Ascending aorta (tissue), 2 donors: ENCODE measurements at regions not wholly inside any gene's neighbourhood (a gene's known extent, or its start where the extent isn't known, plus 50 kb on each side); places are given as distances from the start of the nearest gene placed in this dataset.

Experiments used
- DNase-seq, 2 donors: peaks; one replicate each; pipeline ENCODE4 v3.0.0-alpha.2; 2019; ENCODE audit warnings: low spot score in 2 of 2
- H3K27ac ChIP-seq, 2 donors: fragments of 200-600 bp; sonication (generic); one replicate each; pipeline ENCODE4 v1.5.1; 2016 to 2017; ENCODE audit warnings: mild to moderate bottlenecking in 1 of 2
- H3K27me3 ChIP-seq: fragments of 200-600 bp; sonication (generic); one replicate; pipeline ENCODE4 v1.5.1; 2017
- H3K36me3 ChIP-seq, 2 donors: fragments of 200-600 bp; sonication (generic); one replicate each; pipeline ENCODE4 v1.5.1; 2016
- H3K4me1 ChIP-seq, 2 donors: fragments of 200-600 bp; sonication (generic); one replicate each; pipeline ENCODE4 v1.5.1; 2016 to 2017; ENCODE audit warnings: mild to moderate bottlenecking in 1 of 2
- H3K4me3 ChIP-seq, 2 donors: fragments of 200-600 bp; sonication (generic); one replicate each; pipeline ENCODE4 v1.5.1; 2016 to 2017; ENCODE audit warnings: mild to moderate bottlenecking in 1 of 2
- H3K9me3 ChIP-seq, 2 donors: fragments of 200-600 bp; sonication (generic); one replicate each; pipeline ENCODE4 v1.5.1; 2016
- intact Hi-C: fragments of 100-400 bp; cut with DNase I; formaldehyde crosslinking; loops from one replicate; pipeline ENCODE4 v1.15.1; 2023
- TF ChIP-seq, protein P1 (sequence below), 3 experiments: fragments of 200-600 bp in 2 of 3; fragments of 450-650 bp in 1 of 3; sonication (generic) in 2 of 3; IDR thresholded peaks; one replicate each; pipeline ENCODE4 v1.5.1; 2016 to 2019; ENCODE audit warnings: antibody characterized with exemption in 3 of 3, mild to moderate bottlenecking in 1 of 3, moderate library complexity in 1 of 3

DNA sequence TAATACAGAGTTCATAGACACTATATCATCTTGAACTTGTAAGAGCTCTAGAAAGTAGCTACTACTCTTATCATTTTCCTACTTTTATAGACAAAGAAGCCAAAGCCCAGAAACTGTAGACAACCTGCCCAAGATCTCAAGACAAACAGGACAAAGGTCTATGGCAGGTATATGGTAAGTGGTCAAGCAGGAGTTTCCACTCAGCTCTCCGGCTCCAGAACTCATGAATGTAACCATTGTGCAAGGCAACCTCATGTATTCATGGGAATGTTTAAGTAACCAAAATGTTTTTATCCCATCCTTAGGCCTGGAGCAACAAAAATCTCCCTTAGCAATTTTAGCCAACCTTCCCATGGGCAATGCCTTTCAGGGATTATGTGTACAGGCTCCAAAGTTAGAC lies 163.4 kb upstream of the PUM3 start:
- no peak overlapping the region for H3K27ac ChIP-seq
- DNase-seq = no peak
- TF ChIP-seq, protein P1, sequence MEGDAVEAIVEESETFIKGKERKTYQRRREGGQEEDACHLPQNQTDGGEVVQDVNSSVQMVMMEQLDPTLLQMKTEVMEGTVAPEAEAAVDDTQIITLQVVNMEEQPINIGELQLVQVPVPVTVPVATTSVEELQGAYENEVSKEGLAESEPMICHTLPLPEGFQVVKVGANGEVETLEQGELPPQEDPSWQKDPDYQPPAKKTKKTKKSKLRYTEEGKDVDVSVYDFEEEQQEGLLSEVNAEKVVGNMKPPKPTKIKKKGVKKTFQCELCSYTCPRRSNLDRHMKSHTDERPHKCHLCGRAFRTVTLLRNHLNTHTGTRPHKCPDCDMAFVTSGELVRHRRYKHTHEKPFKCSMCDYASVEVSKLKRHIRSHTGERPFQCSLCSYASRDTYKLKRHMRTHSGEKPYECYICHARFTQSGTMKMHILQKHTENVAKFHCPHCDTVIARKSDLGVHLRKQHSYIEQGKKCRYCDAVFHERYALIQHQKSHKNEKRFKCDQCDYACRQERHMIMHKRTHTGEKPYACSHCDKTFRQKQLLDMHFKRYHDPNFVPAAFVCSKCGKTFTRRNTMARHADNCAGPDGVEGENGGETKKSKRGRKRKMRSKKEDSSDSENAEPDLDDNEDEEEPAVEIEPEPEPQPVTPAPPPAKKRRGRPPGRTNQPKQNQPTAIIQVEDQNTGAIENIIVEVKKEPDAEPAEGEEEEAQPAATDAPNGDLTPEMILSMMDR (IDR thresholded peaks at IDR 0.05) = no peak
- H3K4me3 ChIP-seq = no peak overlapping the region
- H3K27me3 ChIP-seq = no peaks in the 10 kb centered on the region
- no peaks in the 10 kb centered on the region for H3K36me3 ChIP-seq
- intact Hi-C loops = no loop called here
- H3K9me3 ChIP-seq = no peaks in the 10 kb centered on the region
- H3K4me1 ChIP-seq = no peaks in the 10 kb centered on the region

DNA sequence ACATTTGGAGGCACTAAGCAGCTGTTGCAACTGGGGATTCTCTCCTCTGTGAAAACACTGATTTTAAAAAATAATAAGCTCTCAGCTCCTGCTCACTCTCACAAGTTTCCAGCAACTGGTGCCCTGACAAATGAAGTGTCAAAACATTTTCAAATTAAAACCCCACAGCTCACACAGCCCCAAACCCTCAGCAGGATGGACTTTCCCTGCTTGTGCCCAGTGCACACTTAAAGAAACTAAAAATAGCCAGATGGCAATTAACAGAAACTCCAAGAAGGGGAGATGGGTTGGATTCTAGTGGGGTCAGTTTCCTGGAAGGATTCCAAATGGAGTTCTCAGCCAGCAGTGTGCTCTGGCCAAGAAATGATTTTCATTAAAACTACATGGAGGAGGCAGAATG lies 163.0 kb upstream of the PUM3 start:
- Histone ChIP-seq H3K36me3 (no peaks in the 10 kb centered on the region), H3K4me1 (no peaks in the 10 kb centered on the region), H3K9me3 (no peaks in the 10 kb centered on the region), H3K4me3 (no peak overlapping the region), H3K27me3 (no peaks in the 10 kb centered on the region), H3K27ac (no peak overlapping the region)
- TF ChIP-seq, protein P1 (IDR thresholded peaks at IDR 0.05) = no peak
- intact Hi-C loops = no loop called here
- DNase-seq = no peak

DNA sequence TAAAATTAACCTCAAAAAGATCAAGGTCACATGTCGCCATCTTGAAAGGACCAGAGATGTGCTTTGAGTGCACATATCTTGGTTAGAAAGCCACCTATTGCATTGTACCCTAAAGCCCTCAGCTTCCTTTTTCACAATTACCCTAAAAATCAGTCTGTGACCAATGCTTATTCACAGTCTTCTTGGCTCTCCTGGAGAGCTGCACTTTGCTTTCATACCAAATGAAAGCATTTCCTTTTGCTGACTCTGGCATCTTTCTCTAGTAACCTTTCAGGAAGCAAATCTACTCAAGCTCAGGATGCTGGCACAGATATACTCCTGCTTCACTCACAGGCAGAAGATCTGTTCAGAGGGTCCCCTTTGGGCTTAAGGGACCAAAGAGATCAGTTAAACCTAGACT lies 160.7 kb upstream of the PUM3 start:
- intact Hi-C loops = no loop called here
- H3K4me1 ChIP-seq = no peaks in the 10 kb centered on the region

DNA sequence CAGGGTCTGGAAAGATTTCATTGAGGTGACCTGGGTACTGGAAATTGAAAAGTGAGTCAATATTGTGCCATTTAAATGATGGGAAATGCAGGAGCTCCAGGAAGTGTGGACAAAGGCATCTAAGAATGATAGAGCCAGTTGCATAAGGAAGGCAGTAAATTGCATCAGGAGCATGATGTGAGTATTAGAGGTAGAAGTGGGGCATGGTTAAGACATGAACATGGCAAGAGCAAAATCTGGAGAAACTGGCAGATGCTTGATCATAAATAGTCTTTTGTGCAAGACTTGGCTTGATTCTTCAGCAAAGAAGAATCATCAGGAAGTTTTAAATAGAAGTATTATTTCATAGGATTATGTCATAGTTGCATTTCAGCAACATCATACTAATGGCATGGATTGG lies 157.4 kb upstream of the PUM3 start:
- TF ChIP-seq, protein P1 (IDR thresholded peaks at IDR 0.05) = no peak
- no peaks in the 10 kb centered on the region for H3K36me3 ChIP-seq
- H3K9me3 ChIP-seq = no peaks in the 10 kb centered on the region
- H3K4me1 ChIP-seq = no peaks in the 10 kb centered on the region
- no peak overlapping the region for H3K27ac ChIP-seq
- no peak overlapping the region for H3K4me3 ChIP-seq
- intact Hi-C loops = no loop called here
- no peak for DNase-seq
- H3K27me3 ChIP-seq = no peaks in the 10 kb centered on the region

More for the DNA sequence above, 160.7 kb upstream of the PUM3 start:
- Histone ChIP-seq H3K4me3 (no peak overlapping the region), H3K27ac (no peak overlapping the region), H3K36me3 (no peaks in the 10 kb centered on the region), H3K9me3 (no peaks in the 10 kb centered on the region), H3K27me3 (no peaks in the 10 kb centered on the region)
- no peak for DNase-seq
- TF ChIP-seq, protein P1 (IDR thresholded peaks at IDR 0.05) = no peak

DNA sequence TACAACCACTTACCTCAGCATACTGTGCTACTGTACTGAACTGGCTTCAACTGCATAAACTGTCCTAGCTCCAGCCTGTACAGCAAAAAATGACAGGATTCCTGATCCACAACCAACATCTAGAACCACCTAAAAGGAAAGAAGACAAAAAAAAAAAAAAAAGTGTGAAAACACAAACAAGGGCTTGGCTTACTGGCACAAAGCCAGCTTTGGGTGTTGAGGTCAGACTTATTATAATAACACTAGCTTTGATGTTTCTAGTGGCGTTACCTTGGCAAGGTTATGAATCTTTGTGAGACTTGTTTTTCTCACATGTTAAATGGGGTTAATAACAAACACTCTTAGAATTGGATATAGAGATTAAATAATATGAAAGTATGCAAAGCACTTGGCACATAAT lies 148.5 kb upstream of the PUM3 start:
- no peak for DNase-seq
- TF ChIP-seq, protein P1 (IDR thresholded peaks at IDR 0.05) = no peak
- intact Hi-C loops = no loop called here
- Histone ChIP-seq H3K27me3 (no peaks in the 10 kb centered on the region), H3K9me3 (no peaks in the 10 kb centered on the region), H3K27ac (no peak overlapping the region), H3K36me3 (no peaks in the 10 kb centered on the region), H3K4me1 (no peaks in the 10 kb centered on the region), H3K4me3 (no peak overlapping the region)

DNA sequence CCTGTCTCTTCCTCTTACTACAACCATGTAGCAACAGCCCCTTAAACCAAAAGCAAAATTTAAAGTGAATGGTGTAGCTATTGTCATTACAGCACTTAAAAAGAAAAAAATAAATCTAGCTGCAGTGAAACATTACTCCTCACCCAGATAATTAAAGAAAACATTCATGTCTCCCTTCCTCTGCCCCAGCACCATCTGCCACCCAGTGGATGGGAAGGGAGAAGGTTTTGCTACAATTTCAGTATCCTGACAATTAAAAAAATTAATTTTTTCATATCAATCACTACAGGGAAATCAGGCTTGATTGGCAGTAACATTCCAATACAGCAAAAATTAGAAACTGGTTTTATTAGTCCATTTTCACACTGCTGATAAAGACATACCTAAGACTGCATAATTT lies 147.4 kb upstream of the PUM3 start:
- Histone ChIP-seq H3K4me1 (no peaks in the 10 kb centered on the region), H3K36me3 (no peaks in the 10 kb centered on the region), H3K27me3 (no peaks in the 10 kb centered on the region), H3K27ac (no peak overlapping the region), H3K9me3 (no peaks in the 10 kb centered on the region), H3K4me3 (no peak overlapping the region)
- intact Hi-C loops = no loop called here
- DNase-seq = no peak
- TF ChIP-seq, protein P1 (IDR thresholded peaks at IDR 0.05) = no peak
